Caco-2 (cell line): ENCODE measurements at regions not wholly inside any gene's neighbourhood (a gene's known extent, or its start where the extent isn't known, plus 50 kb on each side); places are given as distances from the start of the nearest gene placed in this dataset.

Experiments
- BruUV-seq: library from RNA; stranded (reverse); fragments of 400-500 nt; replicated peaks from 2 replicates; lab custom pipeline; 2021; lab: Mats Ljungman, UMichigan
- CTCF ChIA-PET: fragments of 300-600 bp; sonication (Branson Sonifier 250); formaldehyde crosslinking; loops from one replicate; lab custom pipeline; 2022; ENCODE audit warnings: antibody characterized with exemption; lab: Charles Lee
- POLR2A ChIA-PET: fragments of 300-600 bp; sonication (Branson Sonifier 250); formaldehyde crosslinking; loops from one replicate; lab custom pipeline; 2022; ENCODE audit warnings: antibody characterized with exemption; lab: Charles Lee
- DNase-seq, 2 experiments: peaks; one replicate each; pipeline versions ENCODE4 v3.0.0 to v3.0.0-alpha.2; 2020 to 2022
- H3K27me3 ChIP-seq: replicated peaks from 2 replicates; pipeline ENCODE4 v1.6.0; 2011; ENCODE audit warnings: low read length; ENCODE audit not compliant: control insufficient read depth, insufficient read depth
- H3K36me3 ChIP-seq: 2 replicates; pipeline ENCODE4 v1.5.1; 2011; ENCODE audit warnings: low read length; ENCODE audit not compliant: control insufficient read depth, insufficient read depth
- H3K4me1 ChIP-seq: fragments of 250-450 bp; sonication (Bioruptor Pico); 2 replicates; pipeline ENCODE4 v1.5.1; 2020; ENCODE audit warnings: mild to moderate bottlenecking
- H3K4me3 ChIP-seq: 2 replicates; pipeline ENCODE4 v1.5.1; 2011; ENCODE audit warnings: low read depth, mild to moderate bottlenecking, control low read depth, low read length
- H3K9me3 ChIP-seq: fragments of 250-450 bp; sonication (Bioruptor Pico); 2 replicates; pipeline ENCODE4 v1.5.1; 2020; ENCODE audit warnings: mild to moderate bottlenecking, moderate library complexity
- H3K27ac Mint-ChIP-seq: one replicate; pipeline ENCODE4 v1.8.0; 2022; ENCODE audit warnings: mixed read lengths; ENCODE audit not compliant: unreplicated experiment
- H3K27me3 Mint-ChIP-seq: one replicate; pipeline ENCODE4 v1.8.0; 2022; ENCODE audit warnings: mixed read lengths; ENCODE audit not compliant: insufficient read depth, unreplicated experiment
- H3K36me3 Mint-ChIP-seq: one replicate; pipeline ENCODE4 v1.8.0; 2022; ENCODE audit warnings: mild to moderate bottlenecking, mixed read lengths; ENCODE audit not compliant: insufficient read depth, unreplicated experiment
- H3K4me1 Mint-ChIP-seq: one replicate; pipeline ENCODE4 v1.8.0; 2022; ENCODE audit warnings: low read depth, mixed read lengths; ENCODE audit not compliant: unreplicated experiment
- H3K4me3 Mint-ChIP-seq: one replicate; pipeline ENCODE4 v1.8.0; 2022; ENCODE audit warnings: mild to moderate bottlenecking, moderate library complexity, mixed read lengths; ENCODE audit not compliant: unreplicated experiment
- H3K9me3 Mint-ChIP-seq: one replicate; pipeline ENCODE4 v1.8.0; 2022; ENCODE audit warnings: mixed read lengths; ENCODE audit not compliant: unreplicated experiment
- intact Hi-C: fragments of 100-400 bp; cut with micrococcal nuclease; formaldehyde crosslinking; loops from one replicate; pipeline ENCODE4 v1.10.0; 2022; ENCODE audit not compliant: unreplicated experiment
- TF ChIP-seq, protein P1 (sequence below), 2 experiments: fragments of 200-600 bp in 1 of 2; IDR thresholded peaks; 1 replicate in 1 of 2; 2 replicates in 1 of 2; pipeline versions ENCODE4 v1.5.1 to v1.8.0; 2011 to 2022; ENCODE audit warnings: antibody characterized with exemption in 1 of 2, control low read depth in 1 of 2, inconsistent platforms in 1 of 2, low read depth in 1 of 2, low read length in 1 of 2, mild to moderate bottlenecking in 1 of 2, moderate library complexity in 1 of 2; ENCODE audit not compliant: insufficient read depth in 1 of 2, severe bottlenecking in 1 of 2, unreplicated experiment in 1 of 2

DNA sequence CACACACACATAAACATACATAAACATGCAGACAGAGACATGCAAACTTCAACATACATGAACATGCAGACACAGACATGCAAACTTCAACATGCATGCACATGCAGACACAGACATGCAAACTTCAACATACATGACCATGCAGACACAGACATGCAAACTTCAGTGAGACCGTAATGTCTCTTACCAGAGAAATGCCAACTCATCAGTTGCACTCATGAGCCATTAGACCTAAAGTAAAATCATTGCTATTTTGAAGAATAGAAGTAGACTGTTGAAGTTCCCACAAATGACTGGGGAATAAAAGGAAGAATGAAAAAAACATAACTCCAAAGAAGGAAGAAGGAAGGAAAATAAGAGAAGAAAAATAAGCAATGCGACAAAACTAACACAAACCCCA lies 1044.0 kb upstream of the TMEM132C start:
- Mint-ChIP-seq H3K4me1 (no peaks in the 10 kb centered on the region), H3K27ac (no peak overlapping the region), H3K4me3 (no peak overlapping the region), H3K36me3 (no peaks in the 10 kb centered on the region), H3K9me3 (no peaks in the 10 kb centered on the region), H3K27me3 (no peaks in the 10 kb centered on the region)
- Histone ChIP-seq H3K27me3 (no peaks in the 10 kb centered on the region), H3K36me3 (no peaks in the 10 kb centered on the region), H3K4me3 (no peak overlapping the region), H3K4me1 (no peaks in the 10 kb centered on the region), H3K9me3 (no peaks in the 10 kb centered on the region)
- BruUV-seq: no TSS peak
- DNase-seq: no peak
- POLR2A ChIA-PET: no interaction called here
- CTCF ChIA-PET: no interaction called here
- intact Hi-C loops: no loop called here
- TF ChIP-seq, protein P1, sequence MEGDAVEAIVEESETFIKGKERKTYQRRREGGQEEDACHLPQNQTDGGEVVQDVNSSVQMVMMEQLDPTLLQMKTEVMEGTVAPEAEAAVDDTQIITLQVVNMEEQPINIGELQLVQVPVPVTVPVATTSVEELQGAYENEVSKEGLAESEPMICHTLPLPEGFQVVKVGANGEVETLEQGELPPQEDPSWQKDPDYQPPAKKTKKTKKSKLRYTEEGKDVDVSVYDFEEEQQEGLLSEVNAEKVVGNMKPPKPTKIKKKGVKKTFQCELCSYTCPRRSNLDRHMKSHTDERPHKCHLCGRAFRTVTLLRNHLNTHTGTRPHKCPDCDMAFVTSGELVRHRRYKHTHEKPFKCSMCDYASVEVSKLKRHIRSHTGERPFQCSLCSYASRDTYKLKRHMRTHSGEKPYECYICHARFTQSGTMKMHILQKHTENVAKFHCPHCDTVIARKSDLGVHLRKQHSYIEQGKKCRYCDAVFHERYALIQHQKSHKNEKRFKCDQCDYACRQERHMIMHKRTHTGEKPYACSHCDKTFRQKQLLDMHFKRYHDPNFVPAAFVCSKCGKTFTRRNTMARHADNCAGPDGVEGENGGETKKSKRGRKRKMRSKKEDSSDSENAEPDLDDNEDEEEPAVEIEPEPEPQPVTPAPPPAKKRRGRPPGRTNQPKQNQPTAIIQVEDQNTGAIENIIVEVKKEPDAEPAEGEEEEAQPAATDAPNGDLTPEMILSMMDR (IDR thresholded peaks at IDR 0.05; ENCODE audit: insufficient read depth in 1 of 2, low read depth in 1 of 2, low read length in 1 of 2, severe bottlenecking in 1 of 2, unreplicated experiment in 1 of 2): no peak

DNA sequence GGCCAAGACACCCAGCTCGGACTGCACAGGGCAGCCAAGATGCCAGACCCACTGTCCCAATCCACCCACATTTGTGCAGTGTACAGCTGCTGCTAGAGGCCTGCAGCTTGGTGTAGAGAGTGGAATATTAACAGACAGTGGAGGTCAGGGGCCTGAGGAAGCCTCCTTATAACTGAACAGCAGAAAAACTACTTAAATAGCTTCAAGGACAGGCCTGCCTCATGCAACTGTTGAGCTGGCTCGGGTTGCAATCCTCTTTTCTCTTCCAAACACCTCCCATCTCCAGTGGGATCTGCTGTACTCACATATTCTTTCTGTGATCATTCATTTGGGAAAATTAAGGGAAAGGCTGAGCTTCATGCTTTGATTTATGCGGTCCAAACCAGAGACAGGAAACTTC lies 1043.2 kb upstream of the TMEM132C start:
- intact Hi-C loops: no loop called here
- H3K9me3 ChIP-seq: no peaks in the 10 kb centered on the region

DNA sequence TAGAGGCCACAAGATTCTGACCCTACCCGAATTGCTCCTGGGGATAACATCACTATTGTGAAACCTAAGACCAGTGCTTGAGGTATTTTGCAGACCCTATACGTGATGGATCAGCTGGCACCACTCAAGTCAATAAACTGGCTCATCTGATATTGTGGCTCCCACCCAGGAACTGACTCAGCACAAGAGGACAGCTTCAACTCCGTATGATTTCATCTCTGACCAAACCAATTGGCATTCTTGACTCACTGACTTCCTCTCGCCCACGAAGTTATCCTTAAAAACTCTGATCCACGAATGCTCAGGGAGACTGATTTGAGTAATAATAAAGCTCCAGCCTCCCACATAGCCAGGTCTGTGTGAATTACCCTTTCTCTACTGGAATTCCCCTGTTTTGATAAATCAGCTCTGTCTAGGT lies 1036.1 kb upstream of the TMEM132C start:
- no peaks in the 10 kb centered on the region for H3K4me1 Mint-ChIP-seq
- CTCF ChIA-PET: no interaction called here
- intact Hi-C loops: no loop called here
- Histone ChIP-seq H3K9me3 (no peaks in the 10 kb centered on the region), H3K27me3 (no peaks in the 10 kb centered on the region), H3K4me1 (no peaks in the 10 kb centered on the region), H3K36me3 (no peaks in the 10 kb centered on the region), H3K4me3 (no peak overlapping the region)
- DNase-seq: no peak
- H3K27ac Mint-ChIP-seq: no peak overlapping the region
- POLR2A ChIA-PET: no interaction called here
- BruUV-seq: no TSS peak
- no peak overlapping the region for H3K4me3 Mint-ChIP-seq
- H3K9me3 Mint-ChIP-seq: no peaks in the 10 kb centered on the region
- H3K27me3 Mint-ChIP-seq: no peaks in the 10 kb centered on the region
- H3K36me3 Mint-ChIP-seq: no peaks in the 10 kb centered on the region
- TF ChIP-seq, protein P1 (IDR thresholded peaks at IDR 0.05; ENCODE audit: insufficient read depth in 1 of 2, low read depth in 1 of 2, low read length in 1 of 2, severe bottlenecking in 1 of 2, unreplicated experiment in 1 of 2): no peak

More for the DNA sequence above, 1043.2 kb upstream of the TMEM132C start:
- BruUV-seq: no TSS peak
- ChIA-PET CTCF (no interaction called here), POLR2A (no interaction called here)
- no peak for DNase-seq
- H3K4me1 Mint-ChIP-seq: no peaks in the 10 kb centered on the region
- H3K27me3 ChIP-seq: no peaks in the 10 kb centered on the region
- H3K9me3 Mint-ChIP-seq: no peaks in the 10 kb centered on the region
- TF ChIP-seq, protein P1 (IDR thresholded peaks at IDR 0.05; ENCODE audit: insufficient read depth in 1 of 2, low read depth in 1 of 2, low read length in 1 of 2, severe bottlenecking in 1 of 2, unreplicated experiment in 1 of 2): no peak
- no peaks in the 10 kb centered on the region for H3K27me3 Mint-ChIP-seq
- H3K4me1 ChIP-seq: no peaks in the 10 kb centered on the region
- H3K4me3 Mint-ChIP-seq: no peak overlapping the region
- H3K36me3 ChIP-seq: no peaks in the 10 kb centered on the region
- H3K4me3 ChIP-seq: no peak overlapping the region
- H3K36me3 Mint-ChIP-seq: no peaks in the 10 kb centered on the region
- no peak overlapping the region for H3K27ac Mint-ChIP-seq
